Calu3 (cell line): ENCODE measurements at regions not wholly inside any gene's neighbourhood (a gene's known extent, or its start where the extent isn't known, plus 50 kb on each side); places are given as distances from the start of the nearest gene placed in this dataset.

Experiments used
- BruUV-seq: library from RNA; stranded (reverse); fragments of 400-500 nt; replicated peaks from 2 replicates; lab custom pipeline; 2021; lab: Mats Ljungman, UMichigan
- CTCF ChIA-PET: fragments of 300-600 bp; sonication (Branson Sonifier 250); formaldehyde crosslinking; loops from one replicate; lab custom pipeline; 2022; ENCODE audit warnings: antibody characterized with exemption; lab: Charles Lee
- DNase-seq: peaks from one replicate; pipeline ENCODE4 v3.0.0; 2022
- H3K27ac Mint-ChIP-seq: one replicate; pipeline ENCODE4 v1.8.0; 2022; ENCODE audit warnings: mixed read lengths; ENCODE audit not compliant: unreplicated experiment
- H3K27me3 Mint-ChIP-seq: one replicate; pipeline ENCODE4 v1.8.0; 2022; ENCODE audit warnings: mixed read lengths; ENCODE audit not compliant: unreplicated experiment
- H3K36me3 Mint-ChIP-seq: one replicate; pipeline ENCODE4 v1.8.0; 2022; ENCODE audit warnings: mild to moderate bottlenecking, moderate library complexity, mixed read lengths; ENCODE audit not compliant: insufficient read depth, unreplicated experiment
- H3K4me1 Mint-ChIP-seq: one replicate; pipeline ENCODE4 v1.8.0; 2022; ENCODE audit warnings: mild to moderate bottlenecking, low read depth, mixed read lengths; ENCODE audit not compliant: unreplicated experiment
- H3K4me3 Mint-ChIP-seq: one replicate; pipeline ENCODE4 v1.8.0; 2022; ENCODE audit warnings: mild to moderate bottlenecking, low read depth, moderate library complexity, mixed read lengths; ENCODE audit not compliant: unreplicated experiment
- H3K9me3 Mint-ChIP-seq: one replicate; pipeline ENCODE4 v1.8.0; 2022; ENCODE audit warnings: low read depth, mixed read lengths; ENCODE audit not compliant: unreplicated experiment
- intact Hi-C: fragments of 100-400 bp; cut with micrococcal nuclease; formaldehyde crosslinking; loops from one replicate; pipeline ENCODE4 v1.10.0; 2022; ENCODE audit not compliant: unreplicated experiment
- TF ChIP-seq, protein P1 (sequence below): fragments of 200-600 bp; IDR thresholded peaks from one replicate; pipeline ENCODE4 v1.8.0; 2022; ENCODE audit warnings: antibody characterized with exemption; ENCODE audit not compliant: unreplicated experiment

DNA sequence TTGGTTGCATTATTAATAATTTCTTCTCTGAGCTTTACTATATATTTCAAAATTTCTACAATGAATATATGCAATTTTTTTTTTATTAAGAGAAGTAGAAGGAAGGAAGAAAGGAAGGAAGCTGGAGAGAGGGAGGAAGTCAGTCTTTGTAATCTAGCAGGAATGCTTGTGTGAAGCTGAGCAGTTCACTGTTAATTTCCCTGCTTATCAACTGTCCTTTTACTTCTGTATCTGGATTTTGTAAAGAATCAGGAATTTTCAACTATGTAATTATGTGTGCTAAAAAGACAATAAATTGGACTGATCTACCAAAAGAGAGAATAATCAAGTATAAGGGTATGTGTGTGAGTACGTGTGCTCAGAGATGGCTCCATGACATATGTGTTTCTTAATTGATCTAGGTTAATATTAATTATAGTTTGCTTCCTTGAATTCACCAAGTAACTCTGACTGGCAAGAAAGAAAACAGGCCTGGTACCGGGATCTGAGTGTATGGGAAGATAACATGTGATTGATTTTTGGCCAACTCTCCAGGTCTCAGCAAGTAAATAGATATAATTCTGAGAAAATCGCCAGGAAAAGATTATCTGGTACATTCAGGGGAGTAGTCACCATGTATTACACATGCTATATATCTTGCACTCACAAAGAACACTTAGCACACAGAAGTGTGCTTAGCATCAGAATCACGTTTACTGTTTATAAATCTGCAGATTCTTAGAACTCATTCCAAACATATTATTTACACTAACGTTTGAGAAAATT lies 1758.8 kb upstream of the WWC1 start:
- Mint-ChIP-seq H3K27me3 (no peaks in the 10 kb centered on the region), H3K4me1 (no peaks in the 10 kb centered on the region), H3K4me3 (no peak overlapping the region), H3K27ac (no peak overlapping the region), H3K36me3 (no peaks in the 10 kb centered on the region), H3K9me3 (no peaks in the 10 kb centered on the region)
- TF ChIP-seq, protein P1, sequence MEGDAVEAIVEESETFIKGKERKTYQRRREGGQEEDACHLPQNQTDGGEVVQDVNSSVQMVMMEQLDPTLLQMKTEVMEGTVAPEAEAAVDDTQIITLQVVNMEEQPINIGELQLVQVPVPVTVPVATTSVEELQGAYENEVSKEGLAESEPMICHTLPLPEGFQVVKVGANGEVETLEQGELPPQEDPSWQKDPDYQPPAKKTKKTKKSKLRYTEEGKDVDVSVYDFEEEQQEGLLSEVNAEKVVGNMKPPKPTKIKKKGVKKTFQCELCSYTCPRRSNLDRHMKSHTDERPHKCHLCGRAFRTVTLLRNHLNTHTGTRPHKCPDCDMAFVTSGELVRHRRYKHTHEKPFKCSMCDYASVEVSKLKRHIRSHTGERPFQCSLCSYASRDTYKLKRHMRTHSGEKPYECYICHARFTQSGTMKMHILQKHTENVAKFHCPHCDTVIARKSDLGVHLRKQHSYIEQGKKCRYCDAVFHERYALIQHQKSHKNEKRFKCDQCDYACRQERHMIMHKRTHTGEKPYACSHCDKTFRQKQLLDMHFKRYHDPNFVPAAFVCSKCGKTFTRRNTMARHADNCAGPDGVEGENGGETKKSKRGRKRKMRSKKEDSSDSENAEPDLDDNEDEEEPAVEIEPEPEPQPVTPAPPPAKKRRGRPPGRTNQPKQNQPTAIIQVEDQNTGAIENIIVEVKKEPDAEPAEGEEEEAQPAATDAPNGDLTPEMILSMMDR, result no peak
- DNase-seq, result no peak
- CTCF ChIA-PET, result no interaction called here
- BruUV-seq, result no TSS peak
- intact Hi-C loops, result no loop called here

DNA sequence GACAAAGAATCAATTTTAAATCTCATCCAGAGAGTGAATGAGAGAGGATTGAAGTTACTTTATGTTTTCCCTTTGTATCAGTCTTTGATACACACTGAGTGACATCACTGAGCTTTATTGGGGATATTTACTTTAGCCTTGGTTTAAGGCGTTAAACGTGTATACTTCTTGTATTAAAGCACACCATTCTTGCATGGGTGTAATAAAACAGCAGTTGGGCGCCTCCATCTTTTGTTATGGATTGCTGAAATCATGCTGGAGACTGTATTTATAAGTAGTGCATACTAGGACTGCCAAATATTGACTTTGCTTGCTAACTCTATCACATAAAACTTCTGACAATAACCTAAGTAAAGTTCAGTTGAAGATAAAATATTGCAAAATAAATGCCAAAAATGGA lies 1755.8 kb upstream of the WWC1 start:
- intact Hi-C loops, result no loop called here
- Mint-ChIP-seq H3K9me3 (no peaks in the 10 kb centered on the region), H3K36me3 (no peaks in the 10 kb centered on the region), H3K4me3 (no peak overlapping the region), H3K27ac (no peak overlapping the region), H3K4me1 (no peaks in the 10 kb centered on the region), H3K27me3 (no peaks in the 10 kb centered on the region)
- TF ChIP-seq, protein P1, result no peak
- no TSS peak for BruUV-seq
- CTCF ChIA-PET, result no interaction called here
- no peak for DNase-seq

DNA sequence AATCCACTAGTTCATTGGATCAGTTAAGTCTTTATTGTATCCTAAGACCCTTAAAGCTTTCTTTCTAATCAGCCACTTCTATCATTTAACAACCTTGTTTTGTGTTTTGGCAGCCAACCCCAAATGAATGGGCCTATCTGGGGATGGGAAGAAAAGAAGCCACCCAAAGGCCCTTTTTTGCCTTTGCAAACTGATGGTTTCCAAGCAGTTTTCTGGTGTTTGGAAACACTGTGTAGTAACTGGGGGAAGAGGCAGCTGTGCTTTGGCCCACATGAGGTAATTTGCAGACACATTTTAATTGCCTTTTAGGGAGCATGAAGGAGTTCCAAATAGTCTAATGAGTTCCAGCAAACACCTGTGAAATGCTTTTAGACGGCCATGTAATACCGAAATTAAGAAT lies 1751.3 kb upstream of the WWC1 start:
- no peak overlapping the region for H3K4me3 Mint-ChIP-seq
- CTCF ChIA-PET, result interaction anchor here (0.5 kb wide), 1 partner anchor 348 kb away, joined by 4 read pairs; no protein-coding TSS in a partner anchor
- H3K27me3 Mint-ChIP-seq, result no peaks in the 10 kb centered on the region
- intact Hi-C loops, result no loop called here
- no TSS peak for BruUV-seq
- TF ChIP-seq, protein P1, result no peak
- DNase-seq, result no peak
- no peaks in the 10 kb centered on the region for H3K4me1 Mint-ChIP-seq
- H3K9me3 Mint-ChIP-seq, result no peaks in the 10 kb centered on the region
- H3K36me3 Mint-ChIP-seq, result no peaks in the 10 kb centered on the region
- no peak overlapping the region for H3K27ac Mint-ChIP-seq

DNA sequence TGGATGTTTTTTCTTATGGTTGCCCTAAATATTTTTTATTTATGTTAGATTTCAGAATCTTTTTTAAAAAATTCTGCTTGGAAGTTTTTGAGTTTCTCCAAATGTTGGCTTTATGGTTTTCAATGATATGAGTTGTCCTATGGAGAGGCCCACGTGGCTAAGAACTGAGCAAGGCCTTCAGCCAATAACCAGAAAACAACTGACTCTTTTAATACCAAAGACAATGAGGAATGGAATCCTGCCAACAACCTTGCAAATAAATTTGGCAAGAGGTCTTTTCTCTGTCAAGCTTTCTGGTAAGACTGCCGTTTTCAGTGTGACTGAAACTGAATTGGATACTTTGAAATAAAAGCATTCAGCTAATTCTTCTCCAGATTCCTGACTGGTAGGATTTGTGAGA lies 1740.1 kb upstream of the WWC1 start:
- DNase-seq, result no peak
- no TSS peak for BruUV-seq
- no peaks in the 10 kb centered on the region for H3K27me3 Mint-ChIP-seq
- H3K4me1 Mint-ChIP-seq, result no peaks in the 10 kb centered on the region
- intact Hi-C loops, result no loop called here
- CTCF ChIA-PET, result no interaction called here
- no peaks in the 10 kb centered on the region for H3K9me3 Mint-ChIP-seq
- H3K36me3 Mint-ChIP-seq, result no peaks in the 10 kb centered on the region
- no peak overlapping the region for H3K4me3 Mint-ChIP-seq
- no peak overlapping the region for H3K27ac Mint-ChIP-seq
- TF ChIP-seq, protein P1, result no peak
